Endothelial cell of umbilical vein (primary cell): ENCODE measurements at regions not wholly inside any gene's neighbourhood (a gene's known extent, or its start where the extent isn't known, plus 50 kb on each side); places are given as distances from the start of the nearest gene placed in this dataset.

Experiments used
- BruUV-seq: library from RNA; stranded (reverse); fragments of 400-500 nt; replicated peaks from 2 replicates; lab custom pipeline; 2021; lab: Mats Ljungman, UMichigan
- CTCF ChIA-PET: fragments of 300-600, 350-600 bp; sonication (Branson Sonifier 250); formaldehyde crosslinking; loops from one replicate; lab custom pipeline; 2021; ENCODE audit warnings: antibody characterized with exemption, inconsistent platforms; lab: Charles Lee
- POLR2A ChIA-PET: fragments of 300-600, 350-600 bp; sonication (Branson Sonifier 250); formaldehyde crosslinking; loops from one replicate; lab custom pipeline; 2021; ENCODE audit warnings: antibody characterized with exemption, inconsistent platforms; lab: Charles Lee
- DNase-seq: peaks from one replicate; pipeline ENCODE4 v3.0.0-alpha.2; 2011; ENCODE audit warnings: low read depth, low spot score
- FAIRE-seq: peaks from 2 replicates; lab custom pipeline; 2011; peaks lifted over from hg19 to GRCh38; lab: Jason Lieb, UNC
- H2AFZ ChIP-seq: 2 replicates; pipeline ENCODE4 v1.6.0; 2012; ENCODE audit warnings: low read depth, low read length, control low read depth, inconsistent platforms
- H3K27ac ChIP-seq: 2 replicates; pipeline ENCODE4 v1.5.1; 2011; ENCODE audit warnings: low read depth, mild to moderate bottlenecking, control low read depth, low read length, moderate library complexity; ENCODE audit not compliant: insufficient read depth
- H3K27me3 ChIP-seq, 2 experiments: 2 replicates each; pipeline versions ENCODE4 v1.6.0 to v1.6.1; 2011; ENCODE audit warnings: low read length in 2 of 2, mixed read lengths in 1 of 2; ENCODE audit not compliant: control insufficient read depth in 2 of 2, insufficient read depth in 2 of 2
- H3K36me3 ChIP-seq, 2 experiments: 2 replicates in 1 of 2; 3 replicates in 1 of 2; pipeline ENCODE4 v1.5.1; 2011; ENCODE audit warnings: low read length in 2 of 2, mild to moderate bottlenecking in 1 of 2, moderate library complexity in 1 of 2; ENCODE audit not compliant: control insufficient read depth in 2 of 2, insufficient read depth in 2 of 2; ENCODE audit errors: extremely low read depth in 1 of 2
- H3K4me1 ChIP-seq: 3 replicates; pipeline ENCODE4 v1.5.1; 2011; ENCODE audit warnings: mild to moderate bottlenecking, low read length; ENCODE audit not compliant: control insufficient read depth, insufficient read depth; ENCODE audit errors: extremely low read depth
- H3K4me2 ChIP-seq: 2 replicates; pipeline ENCODE4 v1.6.1; 2011; ENCODE audit warnings: low read length, control low read depth, mixed read lengths; ENCODE audit not compliant: insufficient read depth
- H3K4me3 ChIP-seq, 3 experiments: fragments of 200-600 bp in 1 of 3; sonication (generic), shearing (Covaris generic) in 1 of 3; replicated peaks in 1 of 3; 2 replicates each; pipeline ENCODE4 v1.5.1; 2011 to 2016; ENCODE audit warnings: control low read depth in 3 of 3, low read length in 3 of 3, mild to moderate bottlenecking in 2 of 3, inconsistent platforms in 1 of 3, low read depth in 1 of 3, moderate library complexity in 1 of 3; ENCODE audit not compliant: insufficient read depth in 1 of 3
- H3K79me2 ChIP-seq: 2 replicates; pipeline ENCODE4 v1.6.0; 2012; ENCODE audit warnings: low read length, inconsistent platforms; ENCODE audit not compliant: control insufficient read depth, insufficient read depth
- H3K9ac ChIP-seq: replicated peaks from 2 replicates; pipeline ENCODE3; 2011; ENCODE audit warnings: low read length, control low read depth; ENCODE audit not compliant: insufficient read depth; ENCODE audit errors: extremely low read depth
- H3K9me1 ChIP-seq: replicated peaks from 3 replicates; pipeline ENCODE4 v1.6.0; 2011; ENCODE audit warnings: mild to moderate bottlenecking, low read length; ENCODE audit not compliant: control insufficient read depth, insufficient read depth; ENCODE audit errors: extremely low read depth
- H3K9me3 ChIP-seq: replicated peaks from 2 replicates; pipeline ENCODE4 v1.5.1; 2012; ENCODE audit warnings: low read length, inconsistent platforms; ENCODE audit not compliant: control insufficient read depth, insufficient read depth
- H4K20me1 ChIP-seq: replicated peaks from 2 replicates; pipeline ENCODE3; 2011; ENCODE audit warnings: mild to moderate bottlenecking, low read length; ENCODE audit not compliant: control insufficient read depth, insufficient read depth; ENCODE audit errors: extremely low read depth
- CTCF ChIP-seq, 2 donors: IDR thresholded peaks; 1 replicate in 1 of 2; 2 replicates in 1 of 2; pipeline ENCODE4 v1.5.1; 2011; ENCODE audit warnings: low read length in 2 of 2, mild to moderate bottlenecking in 2 of 2, moderate library complexity in 2 of 2, control low read depth in 1 of 2, inconsistent platforms in 1 of 2, low read depth in 1 of 2; ENCODE audit not compliant: insufficient read depth in 1 of 2; ENCODE audit errors: extremely low read depth in 1 of 2
- EZH2 ChIP-seq: IDR thresholded peaks from 2 replicates; pipeline ENCODE4 v1.6.1; 2012; ENCODE audit warnings: borderline replicate concordance, low read depth, mild to moderate bottlenecking, moderate library complexity, low read length, inconsistent platforms; ENCODE audit not compliant: severe bottlenecking
- FOS ChIP-seq: IDR thresholded peaks from 2 replicates; pipeline ENCODE4 v1.6.1; 2011; ENCODE audit warnings: mild to moderate bottlenecking, low read length, moderate library complexity, borderline replicate concordance; ENCODE audit not compliant: insufficient read depth
- GATA2 ChIP-seq: IDR thresholded peaks from 2 replicates; pipeline ENCODE4 v1.7.0; 2011; ENCODE audit warnings: low read depth, mild to moderate bottlenecking, moderate library complexity, mixed read lengths, low read length; ENCODE audit not compliant: insufficient read length, insufficient read depth
- JUN ChIP-seq: IDR thresholded peaks from 2 replicates; pipeline ENCODE4 v1.6.1; 2011; ENCODE audit warnings: borderline replicate concordance, low read depth; ENCODE audit not compliant: insufficient read length, insufficient read depth
- MAX ChIP-seq: IDR thresholded peaks from 2 replicates; pipeline ENCODE4 v1.6.1; 2011; ENCODE audit not compliant: insufficient read depth, insufficient read length
- MYC ChIP-seq: IDR thresholded peaks from one replicate; pipeline ENCODE4 v1.6.1; 2011; ENCODE audit warnings: mild to moderate bottlenecking, low read depth, low read length
- POLR2A ChIP-seq: IDR thresholded peaks from 2 replicates; pipeline ENCODE4 v1.6.1; 2012; ENCODE audit warnings: low read depth, mild to moderate bottlenecking, control low read depth, low read length
- POLR2AphosphoS5 ChIP-seq: IDR thresholded peaks from 2 replicates; pipeline ENCODE4 v1.6.1; 2012; ENCODE audit warnings: low read depth, mild to moderate bottlenecking, control low read depth, low read length, moderate library complexity; ENCODE audit not compliant: insufficient read depth
- dilution Hi-C: fragments of 300-500 bp; cut with MboI; formaldehyde crosslinking; loops from one replicate; pipeline ENCODE4 v1.15.0; 2019; ENCODE audit warnings: low sequenced_read_pairs; ENCODE audit not compliant: extremely low pct_ligation_motif_present
- intact Hi-C: fragments of 100-400 bp; cut with micrococcal nuclease; formaldehyde crosslinking; loops from one replicate; pipeline ENCODE4 v1.10.0; 2022

GRCh38 chr1:5010236-5010635 is 355.8 kb downstream of the AJAP1 start:
- dilution Hi-C loops, result no loop called here
- no TSS peak for BruUV-seq
- H3K79me2 ChIP-seq, result no peaks in the 10 kb centered on the region
- no peaks in the 10 kb centered on the region for H3K36me3 ChIP-seq
- no peaks in the 10 kb centered on the region for H3K4me1 ChIP-seq
- H3K4me3 ChIP-seq, result no peak overlapping the region
- no peak overlapping the region for H3K27ac ChIP-seq
- H3K4me2 ChIP-seq, result no peak overlapping the region
- FAIRE-seq (no peak), DNase-seq (no peak)
- intact Hi-C loops, result no loop called here
- H3K9me1 ChIP-seq, result no peaks in the 10 kb centered on the region
- no peaks in the 10 kb centered on the region for H3K27me3 ChIP-seq
- TF ChIP-seq MYC (no peak), MAX (no peak), FOS (no peak), POLR2AphosphoS5 (no peak), EZH2 (no peak), GATA2 (no peak), POLR2A (no peak), JUN (no peak), CTCF (IDR thresholded peaks at IDR 0.05; ENCODE audit: extremely low read depth in 1 of 2, insufficient read depth in 1 of 2, low read depth in 1 of 2, low read length in 2 of 2) (no peak)
- H3K9ac ChIP-seq, result no peak overlapping the region
- H2AFZ ChIP-seq, result no peak overlapping the region
- no peaks in the 10 kb centered on the region for H4K20me1 ChIP-seq
- H3K9me3 ChIP-seq, result no peaks in the 10 kb centered on the region
- POLR2A ChIA-PET, result no interaction called here
- CTCF ChIA-PET, result no interaction called here
